SK-N-SH (cell line): ENCODE measurements at regions not wholly inside any gene's neighbourhood (a gene's known extent, or its start where the extent isn't known, plus 50 kb on each side); places are given as distances from the start of the nearest gene placed in this dataset.

Experiments used
- CTCF ChIA-PET: fragments of 300-600, 350-600 bp; formaldehyde crosslinking; extraction: SDS; loops from one replicate; lab custom pipeline; 2021; lab: Yijun Ruan, JAX
- POLR2A ChIA-PET: fragments of 350-600 bp; sonication (Branson Sonifier 250); formaldehyde crosslinking; extraction: SDS; loops from one replicate; lab custom pipeline; 2020; ENCODE audit warnings: antibody characterized with exemption, inconsistent platforms; lab: Yijun Ruan, JAX
- DNase-seq: peaks from one replicate; pipeline ENCODE4 v3.0.0; 2012
- H2AFZ ChIP-seq: fragments of 200-600 bp; sonication (generic); 2 replicates; pipeline ENCODE4 v1.8.1; 2016; ENCODE audit warnings: antibody characterized with exemption, mild to moderate bottlenecking, low read depth
- H3F3A ChIP-seq: fragments of 200-600 bp; sonication (generic); replicated peaks from 2 replicates; pipeline ENCODE3; 2016; ENCODE audit warnings: antibody characterized with exemption, mild to moderate bottlenecking; ENCODE audit not compliant: insufficient read depth
- H3K27ac ChIP-seq, 2 experiments: fragments of 200-500 bp in 1 of 2; fragments of 200-600 bp in 1 of 2; sonication (Bioruptor generic) in 1 of 2; sonication (generic), shearing (Covaris generic) in 1 of 2; 2 replicates each; pipeline versions ENCODE4 v1.5.1 to v1.6.1; 2014 to 2016; ENCODE audit warnings: low read depth in 2 of 2, inconsistent platforms in 1 of 2, low read length in 1 of 2, mild to moderate bottlenecking in 1 of 2, mixed read lengths in 1 of 2
- H3K27me3 ChIP-seq: fragments of 200-600 bp; sonication (generic), shearing (Covaris generic); 2 replicates; pipeline ENCODE4 v1.6.1; 2016; ENCODE audit warnings: mixed run types; ENCODE audit not compliant: insufficient read depth
- H3K36me3 ChIP-seq, 2 experiments: fragments of 200-500 bp in 1 of 2; fragments of 200-600 bp in 1 of 2; sonication (Bioruptor generic) in 1 of 2; sonication (generic) in 1 of 2; replicated peaks in 1 of 2; 2 replicates each; pipeline versions ENCODE3 to v1.5.1; 2014 to 2016; ENCODE audit warnings: low read length in 1 of 2, mild to moderate bottlenecking in 1 of 2; ENCODE audit not compliant: insufficient read depth in 2 of 2, control insufficient read depth in 1 of 2
- H3K4me1 ChIP-seq, 2 experiments: fragments of 200-500 bp in 1 of 2; fragments of 200-600 bp in 1 of 2; sonication (Bioruptor generic) in 1 of 2; sonication (generic), shearing (Covaris generic) in 1 of 2; 2 replicates each; pipeline versions ENCODE4 v1.5.1 to v1.6.1; 2014 to 2016; ENCODE audit warnings: low read depth in 1 of 2, low read length in 1 of 2, mixed run types in 1 of 2; ENCODE audit not compliant: insufficient read depth in 2 of 2, control insufficient read depth in 1 of 2
- H3K4me2 ChIP-seq: fragments of 200-600 bp; sonication (generic), shearing (Covaris generic); 2 replicates; pipeline ENCODE4 v1.6.1; 2017; ENCODE audit warnings: mixed run types
- H3K4me3 ChIP-seq, 2 experiments: fragments of 200-500 bp in 1 of 2; fragments of 200-600 bp in 1 of 2; sonication (Bioruptor generic) in 1 of 2; sonication (generic), shearing (Covaris generic) in 1 of 2; 2 replicates each; pipeline versions ENCODE4 v1.5.1 to v1.8.1; 2014 to 2016; ENCODE audit warnings: low read depth in 2 of 2, inconsistent platforms in 1 of 2, low read length in 1 of 2, mild to moderate bottlenecking in 1 of 2, mixed read lengths in 1 of 2, moderate library complexity in 1 of 2
- H3K79me2 ChIP-seq: fragments of 200-600 bp; sonication (generic); 2 replicates; pipeline ENCODE4 v1.8.1; 2017; ENCODE audit warnings: mild to moderate bottlenecking; ENCODE audit not compliant: insufficient read depth
- H3K9ac ChIP-seq: fragments of 200-600 bp; sonication (generic); 2 replicates; pipeline ENCODE4 v1.6.1; 2017; ENCODE audit warnings: mixed run types
- H3K9me2 ChIP-seq: fragments of 200-600 bp; sonication (generic); 2 replicates; pipeline ENCODE4 v1.6.1; 2017; ENCODE audit warnings: mixed run types
- H3K9me3 ChIP-seq: fragments of 200-600 bp; sonication (generic); 2 replicates; pipeline ENCODE4 v1.6.1; 2017; ENCODE audit warnings: mixed run types, mild to moderate bottlenecking, moderate library complexity
- H4K20me1 ChIP-seq: fragments of 200-600 bp; sonication (generic); 2 replicates; pipeline ENCODE4 v1.6.1; 2017; ENCODE audit warnings: mild to moderate bottlenecking, mixed run types; ENCODE audit not compliant: insufficient read depth
- CHD2 ChIP-seq: fragments of 150-350 bp; IDR thresholded peaks from 2 replicates; pipeline ENCODE4 v1.6.1; 2018; ENCODE audit warnings: low read length; ENCODE audit not compliant: partially characterized antibody
- EP300 ChIP-seq, 2 experiments: IDR thresholded peaks; 2 replicates each; pipeline versions ENCODE4 v1.4.0 to v1.6.1; 2012; ENCODE audit warnings: borderline replicate concordance in 1 of 2, low read depth in 1 of 2, low read length in 1 of 2
- EZH2phosphoT487 ChIP-seq: fragments of 200-600 bp; sonication (generic); IDR thresholded peaks from 2 replicates; pipeline ENCODE4 v1.6.1; 2017; ENCODE audit warnings: low read depth, mixed run types, mild to moderate bottlenecking, antibody characterized with exemption, moderate library complexity, borderline replicate concordance
- FOSL2 ChIP-seq: IDR thresholded peaks from 2 replicates; pipeline ENCODE4 v1.4.0; 2012; ENCODE audit warnings: low read depth, mild to moderate bottlenecking, moderate library complexity, borderline replicate concordance
- FOXJ3 ChIP-seq: sonication (generic); formaldehyde crosslinking; IDR thresholded peaks from 2 replicates; pipeline ENCODE4 v1.5.1; 2020; ENCODE audit warnings: mild to moderate bottlenecking, missing genetic modification reagents
- GATA2 ChIP-seq: sonication (generic); formaldehyde crosslinking; IDR thresholded peaks from 2 replicates; pipeline ENCODE4 v1.5.0; 2020; ENCODE audit warnings: mild to moderate bottlenecking, missing genetic modification reagents
- IRF3 ChIP-seq: fragments of 150-350 bp; IDR thresholded peaks from 2 replicates; pipeline ENCODE4 v1.6.1; 2016; ENCODE audit warnings: mild to moderate bottlenecking, low read depth, low read length
- MAX ChIP-seq: IDR thresholded peaks from 2 replicates; pipeline ENCODE4 v1.4.0; 2012; ENCODE audit warnings: low read depth
- MEF2A ChIP-seq: IDR thresholded peaks from 2 replicates; pipeline ENCODE4 v1.4.0; 2012; ENCODE audit warnings: low read depth, borderline replicate concordance
- NFIC ChIP-seq: IDR thresholded peaks from 2 replicates; pipeline ENCODE4 v1.4.0; 2012; ENCODE audit warnings: borderline replicate concordance
- NRF1 ChIP-seq: IDR thresholded peaks from 2 replicates; pipeline ENCODE4 v1.6.1; 2012; ENCODE audit warnings: low read depth, mild to moderate bottlenecking, low read length
- PBX3 ChIP-seq: IDR thresholded peaks from 2 replicates; pipeline ENCODE4; 2012
- POLR2AphosphoS5 ChIP-seq: IDR thresholded peaks from 2 replicates; pipeline ENCODE4 v1.6.1; 2012; ENCODE audit warnings: low read depth, low read length
- RCOR1 ChIP-seq: fragments of 150-350 bp; IDR thresholded peaks from 2 replicates; pipeline ENCODE4 v1.6.1; 2017; ENCODE audit warnings: antibody characterized with exemption, low read length
- RFX5 ChIP-seq: IDR thresholded peaks from 2 replicates; pipeline ENCODE4 v1.6.1; 2012; ENCODE audit warnings: mild to moderate bottlenecking, improper control_type of control experiment, low read length
- RXRA ChIP-seq: IDR thresholded peaks from 2 replicates; pipeline ENCODE4 v1.4.0; 2012; ENCODE audit warnings: low read depth, mild to moderate bottlenecking, borderline replicate concordance
- SIN3A ChIP-seq: IDR thresholded peaks from 2 replicates; pipeline ENCODE4 v1.6.1; 2012; ENCODE audit warnings: low read depth, mild to moderate bottlenecking, low read length, moderate library complexity, borderline replicate concordance
- TAF1 ChIP-seq: IDR thresholded peaks from 2 replicates; pipeline ENCODE4 v1.6.1; 2012; ENCODE audit warnings: low read depth, mild to moderate bottlenecking, low read length, moderate library complexity, borderline replicate concordance
- TCF12 ChIP-seq: IDR thresholded peaks from 2 replicates; pipeline ENCODE4 v1.4.0; 2012
- TEAD4 ChIP-seq: IDR thresholded peaks from 2 replicates; pipeline ENCODE4 v1.4.0; 2012; ENCODE audit warnings: mild to moderate bottlenecking, borderline replicate concordance; ENCODE audit not compliant: insufficient read depth
- USF2 ChIP-seq: fragments of 150-350 bp; IDR thresholded peaks from 2 replicates; pipeline ENCODE4 v1.6.1; 2017; ENCODE audit warnings: antibody characterized with exemption, low read length, low read depth, borderline replicate concordance
- WGBS: methylation state at CpG from one replicate; pipeline ENCODE4 v1.1.6; 2017; ENCODE audit warnings: low lambda C conversion rate; 5-methylcytosine and 5-hydroxymethylcytosine counted together

- H4K20me1 ChIP-seq, result no peaks in the 10 kb centered on the region
- TF ChIP-seq EP300 (IDR thresholded peaks at IDR 0.05; ENCODE audit: borderline replicate concordance in 1 of 2, low read depth in 1 of 2, low read length in 1 of 2) (no peak), TEAD4 (no peak), FOXJ3 (CRISPR knock-in tag) (no peak), PBX3 (no peak), EZH2phosphoT487 (no peak), TAF1 (no peak), RCOR1 (no peak), MEF2A (no peak), NFIC (no peak), USF2 (no peak), NRF1 (no peak), IRF3 (no peak), POLR2AphosphoS5 (no peak), MAX (no peak), SIN3A (no peak)
- H3K27me3 ChIP-seq, result no peaks in the 10 kb centered on the region
- CTCF ChIA-PET, result no interaction called here
- no peak for DNase-seq
- no peaks in the 10 kb centered on the region for H3F3A ChIP-seq
- H3K79me2 ChIP-seq, result no peaks in the 10 kb centered on the region
- H3K9me2 ChIP-seq, result no peaks in the 10 kb centered on the region
- H3K9me3 ChIP-seq, result no peaks in the 10 kb centered on the region
- POLR2A ChIA-PET, result no interaction called here
- no peaks in the 10 kb centered on the region for H3K4me1 ChIP-seq
- no peak overlapping the region for H2AFZ ChIP-seq
- H3K4me3 ChIP-seq, result no peak overlapping the region
- H3K36me3 ChIP-seq, result no peaks in the 10 kb centered on the region
- H3K9ac ChIP-seq, result no peak overlapping the region
- 22% methylated on average over 3 of the region's 3 CpGs for WGBS
- no peak overlapping the region for H3K4me2 ChIP-seq
- no peak overlapping the region for H3K27ac ChIP-seq
These were observed 600.0 kb upstream of the CELF2 start for GRCh38 chr10:10417671-10418070.

- POLR2A ChIA-PET, result no interaction called here
- no peak overlapping the region for H3K9ac ChIP-seq
- CTCF ChIA-PET, result no interaction called here
- H3K9me3 ChIP-seq, result no peaks in the 10 kb centered on the region
- no peaks in the 10 kb centered on the region for H3K9me2 ChIP-seq
- H4K20me1 ChIP-seq, result no peaks in the 10 kb centered on the region
- H3F3A ChIP-seq, result no peaks in the 10 kb centered on the region
- no peaks in the 10 kb centered on the region for H3K36me3 ChIP-seq
- no peak for DNase-seq
- no peak overlapping the region for H3K4me2 ChIP-seq
- no peak overlapping the region for H3K27ac ChIP-seq
- H2AFZ ChIP-seq, result no peak overlapping the region
- WGBS, result 10% methylated on average over 6 of the region's 6 CpGs
- H3K4me1 ChIP-seq, result no peaks in the 10 kb centered on the region
- no peak overlapping the region for H3K4me3 ChIP-seq
- no peaks in the 10 kb centered on the region for H3K79me2 ChIP-seq
- no peak for TF ChIP-seq FOSL2
- no peak for TF ChIP-seq RXRA
- no peak for TF ChIP-seq CHD2
- no peak for TF ChIP-seq GATA2
- TF ChIP-seq MAX, result no peak
- no peak for TF ChIP-seq TCF12
- no peak for TF ChIP-seq RFX5
- TF ChIP-seq TAF1, result no peak
- H3K27me3 ChIP-seq, result no peaks in the 10 kb centered on the region
These were observed 599.3 kb upstream of the CELF2 start for GRCh38 chr10:10418387-10418786.
